OCI-LY3 (cell line): ENCODE measurements at regions not wholly inside any gene's neighbourhood (a gene's known extent, or its start where the extent isn't known, plus 50 kb on each side); places are given as distances from the start of the nearest gene placed in this dataset.

Source experiments
- H2AFZ ChIP-seq: fragments of 200-600, 300-600 bp; shearing (Covaris generic); 2 replicates; pipeline ENCODE4 v1.6.0; 2014; ENCODE audit warnings: antibody characterized with exemption, low read depth, low read length
- H3K27ac ChIP-seq: fragments of 200-600, 300-600 bp; sonication (generic); 2 replicates; pipeline ENCODE4 v1.5.1; 2014; ENCODE audit warnings: mild to moderate bottlenecking, low read length, moderate library complexity, mixed read lengths
- H3K27me3 ChIP-seq: fragments of 200-600, 300-600 bp; sonication (generic); 2 replicates; pipeline ENCODE4 v1.6.1; 2014; ENCODE audit warnings: low read depth, low read length, mixed read lengths
- H3K36me3 ChIP-seq: fragments of 200-600, 300-600 bp; sonication (generic); replicated peaks from 2 replicates; pipeline ENCODE3; 2014; ENCODE audit warnings: low read depth, low read length, mixed read lengths
- H3K4me1 ChIP-seq: fragments of 300-600, 200-600 bp; sonication (generic); 2 replicates; pipeline ENCODE4 v1.6.1; 2014; ENCODE audit warnings: low read length, mixed read lengths
- H3K4me2 ChIP-seq: fragments of 200-600, 300-600 bp; sonication (generic); 2 replicates; pipeline ENCODE4 v1.6.1; 2014; ENCODE audit warnings: low read length, mixed read lengths
- H3K4me3 ChIP-seq: fragments of 300-600, 200-600 bp; sonication (generic); 2 replicates; pipeline ENCODE4 v1.5.1; 2014; ENCODE audit warnings: antibody characterized with exemption, mild to moderate bottlenecking, low read length, moderate library complexity
- H3K79me2 ChIP-seq: fragments of 300-600, 200-600 bp; shearing (Covaris generic); 2 replicates; pipeline ENCODE4 v1.6.1; 2014; ENCODE audit warnings: mild to moderate bottlenecking, low read length, mixed read lengths
- H3K9ac ChIP-seq: fragments of 300-600, 200-600 bp; shearing (Covaris generic); 2 replicates; pipeline ENCODE4 v1.6.0; 2014; ENCODE audit warnings: mild to moderate bottlenecking, low read length, moderate library complexity
- H3K9me3 ChIP-seq: fragments of 200-600, 300-600 bp; shearing (Covaris generic); 2 replicates; pipeline ENCODE4 v1.6.1; 2014; ENCODE audit warnings: low read length, mixed read lengths; ENCODE audit not compliant: insufficient read depth
- H4K20me1 ChIP-seq: fragments of 200-600, 300-600 bp; sonication (generic); 2 replicates; pipeline ENCODE4 v1.6.1; 2016; ENCODE audit warnings: low read length, mixed read lengths; ENCODE audit not compliant: insufficient read depth
- CTCF ChIP-seq: fragments of 200-600, 300-600 bp; sonication (generic); IDR thresholded peaks from 2 replicates; pipeline ENCODE4 v1.5.1; 2014; ENCODE audit warnings: antibody characterized with exemption, low read length, low read depth
- EZH2phosphoT487 ChIP-seq: fragments of 200-600 bp; shearing (Covaris generic); IDR thresholded peaks from 2 replicates; pipeline ENCODE4 v1.6.1; 2018; ENCODE audit warnings: antibody characterized with exemption, mixed run types, low read depth

- Histone ChIP-seq H3K9ac (no peak overlapping the region), H3K36me3 (no peaks in the 10 kb centered on the region), H3K9me3 (no peaks in the 10 kb centered on the region), H3K4me3 (no peak overlapping the region), H3K4me2 (no peak overlapping the region), H2AFZ (no peak overlapping the region; the same call in 1 of the 2 replicates), H3K4me1 (no peaks in the 10 kb centered on the region), H4K20me1 (no peaks in the 10 kb centered on the region), H3K27ac (no peak overlapping the region), H3K79me2 (no peaks in the 10 kb centered on the region), H3K27me3 (peaks cover 10% of the 10 kb centered on the region)
- TF ChIP-seq CTCF (no peak), EZH2phosphoT487 (no peak)
These were observed 67.8 kb upstream of the CDIN1 start for GRCh38 chr15:36511594-36511993.

GRCh38 chr15:36517758-36518157 is 61.7 kb upstream of the CDIN1 start:
- no peaks in the 10 kb centered on the region for H4K20me1 ChIP-seq
- H3K36me3 ChIP-seq: no peaks in the 10 kb centered on the region
- H3K27ac ChIP-seq: no peak overlapping the region
- H3K4me3 ChIP-seq: no peak overlapping the region
- TF ChIP-seq CTCF (no peak), EZH2phosphoT487 (no peak)
- no peak overlapping the region for H3K9ac ChIP-seq
- H3K79me2 ChIP-seq: no peaks in the 10 kb centered on the region
- no peaks in the 10 kb centered on the region for H3K9me3 ChIP-seq
- H3K4me1 ChIP-seq: no peaks in the 10 kb centered on the region
- no peaks in the 10 kb centered on the region for H3K27me3 ChIP-seq
- H2AFZ ChIP-seq: no peak overlapping the region
- H3K4me2 ChIP-seq: no peak overlapping the region

GRCh38 chr15:36519067-36519466 is 60.4 kb upstream of the CDIN1 start:
- Histone ChIP-seq H3K4me1 (no peaks in the 10 kb centered on the region), H3K27ac (no peak overlapping the region), H4K20me1 (no peaks in the 10 kb centered on the region), H3K4me3 (no peak overlapping the region), H3K36me3 (no peaks in the 10 kb centered on the region), H3K27me3 (no peaks in the 10 kb centered on the region), H3K9me3 (no peaks in the 10 kb centered on the region), H3K79me2 (no peaks in the 10 kb centered on the region), H2AFZ (no peak overlapping the region), H3K4me2 (no peak overlapping the region), H3K9ac (no peak overlapping the region)
- TF ChIP-seq EZH2phosphoT487 (no peak), CTCF (no peak)

GRCh38 chr15:36525430-36525829 is 54.0 kb upstream of the CDIN1 start:
- Histone ChIP-seq H3K9me3 (no peaks in the 10 kb centered on the region), H2AFZ (no peak overlapping the region), H3K4me1 (peaks cover 33% of the 10 kb centered on the region), H4K20me1 (no peaks in the 10 kb centered on the region), H3K36me3 (no peaks in the 10 kb centered on the region), H3K4me3 (no peak overlapping the region), H3K9ac (no peak overlapping the region), H3K79me2 (no peaks in the 10 kb centered on the region), H3K27me3 (no peaks in the 10 kb centered on the region), H3K4me2 (no peak overlapping the region), H3K27ac (no peak overlapping the region)
- no peak for TF ChIP-seq CTCF
- no peak for TF ChIP-seq EZH2phosphoT487
